ENCODE measurements at regions not wholly inside any gene's neighbourhood (a gene's known extent, or its start where the extent isn't known, plus 50 kb on each side); places are given as distances from the start of the nearest gene placed in this dataset.

DNA sequence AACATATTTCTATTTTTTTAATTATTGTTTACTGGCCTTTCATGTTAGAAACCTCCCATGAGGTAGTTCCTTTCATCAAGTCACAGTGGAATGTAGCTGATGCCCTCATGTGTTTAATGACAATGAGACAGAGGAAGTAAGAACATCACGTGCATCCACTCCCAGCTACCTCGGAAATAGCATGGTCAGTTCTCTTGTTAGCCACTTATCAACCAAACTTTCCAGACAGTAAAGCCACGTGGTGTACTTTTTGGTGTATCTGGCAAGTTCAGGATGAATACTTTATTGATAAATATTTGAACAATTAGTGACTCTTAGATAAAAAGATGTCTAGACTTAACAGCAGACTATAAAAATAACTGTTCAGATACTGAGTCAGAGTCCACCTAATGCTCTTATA, 781.7 kb downstream of the MECOM start:
- no peaks in the 10 kb centered on the region for H3K4me1 Mint-ChIP-seq (ENCODE audit: low read depth)
- ChIA-PET POLR2A (no interaction called here), CTCF (interaction anchor here (1.5 kb wide), 1 partner anchor 16 kb away, joined by 4 read pairs; no protein-coding TSS in a partner anchor)
- no peaks in the 10 kb centered on the region for H3K9me3 Mint-ChIP-seq
- no peaks in the 10 kb centered on the region for H3K36me3 Mint-ChIP-seq (ENCODE audit: low read depth)
- TF ChIP-seq, protein P1, sequence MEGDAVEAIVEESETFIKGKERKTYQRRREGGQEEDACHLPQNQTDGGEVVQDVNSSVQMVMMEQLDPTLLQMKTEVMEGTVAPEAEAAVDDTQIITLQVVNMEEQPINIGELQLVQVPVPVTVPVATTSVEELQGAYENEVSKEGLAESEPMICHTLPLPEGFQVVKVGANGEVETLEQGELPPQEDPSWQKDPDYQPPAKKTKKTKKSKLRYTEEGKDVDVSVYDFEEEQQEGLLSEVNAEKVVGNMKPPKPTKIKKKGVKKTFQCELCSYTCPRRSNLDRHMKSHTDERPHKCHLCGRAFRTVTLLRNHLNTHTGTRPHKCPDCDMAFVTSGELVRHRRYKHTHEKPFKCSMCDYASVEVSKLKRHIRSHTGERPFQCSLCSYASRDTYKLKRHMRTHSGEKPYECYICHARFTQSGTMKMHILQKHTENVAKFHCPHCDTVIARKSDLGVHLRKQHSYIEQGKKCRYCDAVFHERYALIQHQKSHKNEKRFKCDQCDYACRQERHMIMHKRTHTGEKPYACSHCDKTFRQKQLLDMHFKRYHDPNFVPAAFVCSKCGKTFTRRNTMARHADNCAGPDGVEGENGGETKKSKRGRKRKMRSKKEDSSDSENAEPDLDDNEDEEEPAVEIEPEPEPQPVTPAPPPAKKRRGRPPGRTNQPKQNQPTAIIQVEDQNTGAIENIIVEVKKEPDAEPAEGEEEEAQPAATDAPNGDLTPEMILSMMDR (IDR thresholded peaks at IDR 0.05), result no peak
- no peak overlapping the region for H3K4me3 Mint-ChIP-seq
- H3K27ac Mint-ChIP-seq, result no peak overlapping the region
- H3K27me3 Mint-ChIP-seq, result no peaks in the 10 kb centered on the region
- ATAC-seq (no peak), DNase-seq (no peak)
- intact Hi-C loops (cut with micrococcal nuclease), result no loop called here

- no peaks in the 10 kb centered on the region for H3K36me3 Mint-ChIP-seq (ENCODE audit: low read depth)
- intact Hi-C loops (cut with micrococcal nuclease), result no loop called here
- no peaks in the 10 kb centered on the region for H3K27me3 Mint-ChIP-seq
- H3K4me3 Mint-ChIP-seq, result no peak overlapping the region
- no peak overlapping the region for H3K27ac Mint-ChIP-seq
- no peaks in the 10 kb centered on the region for H3K9me3 Mint-ChIP-seq
- ATAC-seq, result no peak
- TF ChIP-seq, protein P1 (IDR thresholded peaks at IDR 0.05), result no peak
- no peak for DNase-seq
- H3K4me1 Mint-ChIP-seq (ENCODE audit: low read depth), result no peaks in the 10 kb centered on the region
- ChIA-PET CTCF (interaction anchor here (3.0 kb wide), 1 partner anchor 14 kb away, joined by 8 read pairs; no protein-coding TSS in a partner anchor), POLR2A (no interaction called here)
Observed at GRCh38 chr3:168878655-168879054, 782.9 kb upstream of the GOLIM4 start.

- ChIA-PET CTCF (interaction anchor here (3.0 kb wide), 1 partner anchor 13 kb away, joined by 8 read pairs; no protein-coding TSS in a partner anchor), POLR2A (no interaction called here)
- no peaks in the 10 kb centered on the region for H3K27me3 Mint-ChIP-seq
- DNase-seq (no peak), ATAC-seq (no peak)
- H3K36me3 Mint-ChIP-seq (ENCODE audit: low read depth), result no peaks in the 10 kb centered on the region
- no peak overlapping the region for H3K27ac Mint-ChIP-seq
- TF ChIP-seq, protein P1 (IDR thresholded peaks at IDR 0.05), result no peak
- H3K4me3 Mint-ChIP-seq, result no peak overlapping the region
- intact Hi-C loops (cut with micrococcal nuclease), result no loop called here
- no peaks in the 10 kb centered on the region for H3K4me1 Mint-ChIP-seq (ENCODE audit: low read depth)
- no peaks in the 10 kb centered on the region for H3K9me3 Mint-ChIP-seq
Observed at GRCh38 chr3:168877899-168878298, 782.2 kb upstream of the GOLIM4 start.

- intact Hi-C loops (cut with micrococcal nuclease), result no loop called here
- Mint-ChIP-seq H3K9me3 (no peaks in the 10 kb centered on the region), H3K4me3 (no peak overlapping the region), H3K27ac (no peak overlapping the region), H3K36me3 (ENCODE audit: low read depth) (no peaks in the 10 kb centered on the region), H3K4me1 (ENCODE audit: low read depth) (no peaks in the 10 kb centered on the region), H3K27me3 (no peaks in the 10 kb centered on the region)
- TF ChIP-seq, protein P1 (IDR thresholded peaks at IDR 0.05), result no peak
- ChIA-PET POLR2A (no interaction called here), CTCF (interaction anchor here (2.0 to 3.0 kb wide), 2 partner anchors 11 to 29 kb away, joined by 5 to 8 read pairs; no protein-coding TSS in a partner anchor)
- DNase-seq, result no peak
- ATAC-seq, result no peak
Observed at GRCh38 chr3:168876346-168877035, 780.8 kb upstream of the GOLIM4 start.

DNA sequence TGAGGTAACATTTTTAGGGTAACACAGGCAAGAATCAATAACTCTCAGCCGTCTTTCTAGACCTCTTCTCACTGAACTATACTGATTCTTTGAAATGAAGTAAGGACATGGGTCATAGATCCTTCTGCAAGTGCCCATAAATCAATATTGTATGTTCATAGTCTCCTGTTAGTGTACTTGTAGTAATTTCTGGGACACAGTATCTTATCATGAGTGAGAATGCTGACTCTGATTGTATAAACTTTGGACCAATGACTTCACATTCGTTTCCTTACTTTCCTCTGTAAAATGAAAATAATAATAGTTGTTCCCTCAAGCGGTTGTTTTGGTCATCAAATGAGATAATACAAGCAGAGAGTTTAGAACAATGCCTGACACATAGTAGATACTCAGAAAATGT, 777.1 kb upstream of the GOLIM4 start:
- Mint-ChIP-seq H3K36me3 (ENCODE audit: low read depth) (no peaks in the 10 kb centered on the region), H3K4me3 (no peak overlapping the region), H3K27me3 (no peaks in the 10 kb centered on the region), H3K4me1 (ENCODE audit: low read depth) (no peaks in the 10 kb centered on the region), H3K27ac (no peak overlapping the region), H3K9me3 (no peaks in the 10 kb centered on the region)
- ATAC-seq (no peak), DNase-seq (no peak)
- ChIA-PET POLR2A (no interaction called here), CTCF (no interaction called here)
- TF ChIP-seq, protein P1 (IDR thresholded peaks at IDR 0.05), result no peak
- intact Hi-C loops (cut with micrococcal nuclease), result no loop called here

Data from activated CD8-positive, alpha-beta T cell treated with anti-CD3 and anti-CD28 coated beads for 36 hours (primary cell).